HepG2 (cell line): ENCODE measurements at regions not wholly inside any gene's neighbourhood (a gene's known extent, or its start where the extent isn't known, plus 50 kb on each side); places are given as distances from the start of the nearest gene placed in this dataset.

Experiments
- EZH2 ChIP-seq: conservative IDR thresholded peaks from 2 replicates; pipeline ENCODE4 v1.6.1; 2012; ENCODE audit warnings: mild to moderate bottlenecking, low read depth, low read length, moderate library complexity
- NONO ChIP-seq, 2 experiments: fragments of 450-650 bp in 1 of 2; sonication (generic) in 1 of 2; formaldehyde crosslinking in 1 of 2; IDR thresholded peaks in 1 of 2; conservative IDR thresholded peaks in 1 of 2; 2 replicates each; pipeline versions ENCODE4 v1.6.1 to v1.8.0; 2017 to 2022; ENCODE audit warnings: mild to moderate bottlenecking in 1 of 2, missing genetic modification reagents in 1 of 2, moderate library complexity in 1 of 2
- RAD21 ChIP-seq: fragments of 450-650 bp; formaldehyde crosslinking; IDR thresholded peaks from 2 replicates; pipeline ENCODE4 v1.5.0; 2020; ENCODE audit warnings: mild to moderate bottlenecking
- REPIN1 ChIP-seq: sonication (generic); formaldehyde crosslinking; IDR thresholded peaks from 2 replicates; pipeline ENCODE4 v1.8.0; 2022; ENCODE audit warnings: missing genetic modification reagents, low read depth, mild to moderate bottlenecking, borderline replicate concordance
- ZNF207 ChIP-seq: fragments of 450-650 bp; IDR thresholded peaks from 2 replicates; pipeline ENCODE4 v1.6.1; 2016; ENCODE audit warnings: antibody characterized with exemption, borderline replicate concordance

DNA sequence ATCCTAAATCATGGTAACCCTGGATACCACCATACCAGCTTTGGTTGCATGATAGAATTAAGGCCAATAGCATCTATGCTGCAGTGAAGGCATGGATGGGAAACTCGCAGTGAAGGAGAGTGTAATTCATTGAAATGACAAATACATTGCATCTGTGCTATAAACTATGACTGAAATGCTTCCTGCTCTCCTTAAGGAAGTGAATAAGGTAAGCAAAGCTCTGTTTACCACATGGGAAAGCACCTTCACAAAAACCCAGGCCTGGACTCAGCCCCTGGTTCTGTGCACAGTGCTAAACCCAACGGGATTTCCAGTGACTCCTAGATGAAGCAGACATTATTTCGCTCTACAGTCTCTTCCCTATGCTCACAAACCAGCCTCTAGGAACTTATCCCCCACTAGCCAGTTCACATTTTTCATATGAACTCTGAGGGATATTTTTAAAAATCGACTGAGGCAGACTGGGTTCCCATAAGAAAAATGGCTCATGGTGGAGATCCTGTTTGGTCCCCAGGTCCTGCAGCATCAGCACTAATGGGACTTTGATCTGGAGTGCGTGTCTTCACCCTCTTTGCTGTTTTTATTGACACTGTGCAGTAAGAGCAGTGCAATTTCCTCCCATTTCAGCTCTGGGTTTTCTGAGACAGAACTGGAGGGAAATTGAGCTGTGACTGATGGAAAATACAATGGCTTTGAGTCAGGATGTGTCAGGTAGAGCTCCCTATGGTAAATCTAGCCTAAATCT, 362.7 kb downstream of the SIPA1L2 start:
- TF ChIP-seq RAD21 (CRISPR knock-in tag) (no peak), NONO (IDR thresholded peaks at IDR 0.05) (no peak), NONO (CRISPR knock-in tag; conservative IDR thresholded peaks at IDR 0.05) (no peak), REPIN1 (CRISPR knock-in tag) (no peak), EZH2 (no peak), ZNF207 (no peak)
